ENCODE measurements at regions not wholly inside any gene's neighbourhood (a gene's known extent, or its start where the extent isn't known, plus 50 kb on each side); places are given as distances from the start of the nearest gene placed in this dataset.

GRCh38 chr3:102757950-102758349, 323.1 kb downstream of the ZPLD1 start:
- no peak for DNase-seq

- DNase-seq, result no peak
These were observed 327.0 kb downstream of the ZPLD1 start for GRCh38 chr3:102761766-102762165.

GRCh38 chr3:102790747-102791325, 356.0 kb downstream of the ZPLD1 start:
- no peak for DNase-seq

GRCh38 chr3:102791641-102792589, 357.1 kb downstream of the ZPLD1 start:
- DNase-seq, result no peak

GRCh38 chr3:102796804-102797203, 362.0 kb downstream of the ZPLD1 start:
- no peak for DNase-seq

GRCh38 chr3:102802819-102803420, 368.1 kb downstream of the ZPLD1 start:
- DNase-seq, result no peak

- no peak for DNase-seq
These were observed 376.1 kb downstream of the ZPLD1 start for GRCh38 chr3:102810937-102811336.

GRCh38 chr3:102826636-102827035, 391.8 kb downstream of the ZPLD1 start:
- DNase-seq, result no peak

- DNase-seq, result no peak
These were observed 392.6 kb downstream of the ZPLD1 start for GRCh38 chr3:102827386-102827785.

GRCh38 chr3:102830415-102830814, 395.6 kb downstream of the ZPLD1 start:
- DNase-seq, result no peak

- no peak for DNase-seq
These were observed 407.1 kb downstream of the ZPLD1 start for GRCh38 chr3:102841866-102842265.

GRCh38 chr3:102866845-102867244, 432.0 kb downstream of the ZPLD1 start:
- DNase-seq, result no peak

- DNase-seq, result no peak
These were observed 448.7 kb downstream of the ZPLD1 start for GRCh38 chr3:102883515-102883914.

GRCh38 chr3:102885289-102885688, 450.5 kb downstream of the ZPLD1 start:
- DNase-seq, result no peak

GRCh38 chr3:102887431-102887830, 452.6 kb downstream of the ZPLD1 start:
- no peak for DNase-seq

- no peak for DNase-seq
These were observed 462.2 kb downstream of the ZPLD1 start for GRCh38 chr3:102896851-102897621.

- DNase-seq, result no peak
These were observed 469.8 kb downstream of the ZPLD1 start for GRCh38 chr3:102904629-102905028.

- no peak for DNase-seq
These were observed 471.0 kb downstream of the ZPLD1 start for GRCh38 chr3:102905811-102906210.

- DNase-seq, result no peak
These were observed 472.0 kb downstream of the ZPLD1 start for GRCh38 chr3:102906818-102907217.

GRCh38 chr3:102909904-102910303, 475.1 kb downstream of the ZPLD1 start:
- no peak for DNase-seq

- peak; percentile 17 to 61 for DNase-seq
These were observed 481.7 kb downstream of the ZPLD1 start for GRCh38 chr3:102916532-102916931.

GRCh38 chr3:102926618-102927017, 491.8 kb downstream of the ZPLD1 start:
- no peak for DNase-seq

GRCh38 chr3:102933377-102933776, 498.6 kb downstream of the ZPLD1 start:
- no peak for DNase-seq
